Muscle layer of duodenum (tissue), 2 donors: ENCODE measurements at regions not wholly inside any gene's neighbourhood (a gene's known extent, or its start where the extent isn't known, plus 50 kb on each side); places are given as distances from the start of the nearest gene placed in this dataset.
"Not testable (repeated sequence)": the region's sequence is repeated elsewhere in the genome, so short reads cannot be mapped to it uniquely, and the experiment has no call there.

ENCODE experiments used
- H3K27ac ChIP-seq: one replicate; pipeline ENCODE4 v1.7.0; 2013; ENCODE audit warnings: mild to moderate bottlenecking, low read length
- H3K27me3 ChIP-seq: one replicate; pipeline ENCODE4 v1.7.0; 2013; ENCODE audit warnings: low read depth, mild to moderate bottlenecking, control low read depth, low read length
- H3K36me3 ChIP-seq, 2 donors: one replicate each; pipeline ENCODE4 v1.7.0; 2013; ENCODE audit warnings: low read length in 2 of 2, control low read depth in 1 of 2, mild to moderate bottlenecking in 1 of 2; ENCODE audit not compliant: insufficient read depth in 2 of 2, control insufficient read depth in 1 of 2
- H3K4me1 ChIP-seq, 2 donors: one replicate each; pipeline ENCODE4 v1.7.0; 2013; ENCODE audit warnings: low read length in 2 of 2, mild to moderate bottlenecking in 2 of 2, control low read depth in 1 of 2, moderate library complexity in 1 of 2; ENCODE audit not compliant: insufficient read depth in 2 of 2, control insufficient read depth in 1 of 2
- H3K4me3 ChIP-seq, 2 donors: one replicate each; pipeline ENCODE4 v1.7.0; 2013; ENCODE audit warnings: low read length in 2 of 2, low read depth in 1 of 2, mild to moderate bottlenecking in 1 of 2
- H3K9me3 ChIP-seq, 2 donors: one replicate each; pipeline ENCODE4 v1.7.0; 2013; ENCODE audit warnings: low read length in 2 of 2, control low read depth in 1 of 2, mild to moderate bottlenecking in 1 of 2; ENCODE audit not compliant: control insufficient read depth in 1 of 2
- donor health status: healthy.

DNA sequence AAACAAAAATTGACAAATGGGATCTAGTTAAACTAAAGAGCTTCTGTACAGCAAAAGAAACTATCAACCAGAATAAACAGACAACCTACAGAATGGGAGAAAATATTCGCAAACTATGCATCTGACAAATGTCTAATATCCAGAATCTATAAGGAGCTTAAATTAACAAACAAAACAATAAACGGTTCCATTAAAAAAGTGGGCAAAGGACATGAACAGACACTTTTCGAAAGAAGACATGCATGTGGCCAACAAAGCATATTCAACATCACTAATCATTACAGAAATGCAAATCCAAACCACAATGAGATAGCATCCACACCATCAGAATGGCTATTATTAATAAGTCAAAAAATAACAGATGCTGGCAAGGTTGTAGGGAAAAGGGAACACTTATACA is 50.5 kb upstream of the MED13L start:
- H3K27ac ChIP-seq, H3K27me3 ChIP-seq, H3K36me3 ChIP-seq, H3K4me1 ChIP-seq, H3K4me3 ChIP-seq, H3K9me3 ChIP-seq: not testable (repeated sequence)

DNA sequence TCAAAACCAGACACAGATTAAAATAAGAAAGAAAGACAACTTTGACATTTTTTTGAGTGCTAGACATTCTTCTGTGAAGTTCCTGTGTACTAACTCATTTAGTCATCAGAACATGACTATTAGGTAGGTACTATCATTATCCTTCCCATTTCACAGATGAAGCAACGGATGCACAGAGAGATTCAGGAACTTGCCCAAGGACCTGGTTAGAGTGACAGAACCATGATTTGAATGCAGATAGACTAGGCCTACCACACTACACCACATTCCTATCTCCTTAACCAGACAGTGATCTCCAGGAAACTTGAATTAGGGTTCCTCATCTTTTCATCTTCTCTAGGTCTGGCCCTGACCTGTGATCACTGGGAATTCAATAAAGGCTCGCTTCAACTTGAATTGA is 54.4 kb upstream of the MED13L start:
- no peaks in the 10 kb centered on the region for H3K36me3 ChIP-seq
- H3K9me3 ChIP-seq, result no peaks in the 10 kb centered on the region

DNA sequence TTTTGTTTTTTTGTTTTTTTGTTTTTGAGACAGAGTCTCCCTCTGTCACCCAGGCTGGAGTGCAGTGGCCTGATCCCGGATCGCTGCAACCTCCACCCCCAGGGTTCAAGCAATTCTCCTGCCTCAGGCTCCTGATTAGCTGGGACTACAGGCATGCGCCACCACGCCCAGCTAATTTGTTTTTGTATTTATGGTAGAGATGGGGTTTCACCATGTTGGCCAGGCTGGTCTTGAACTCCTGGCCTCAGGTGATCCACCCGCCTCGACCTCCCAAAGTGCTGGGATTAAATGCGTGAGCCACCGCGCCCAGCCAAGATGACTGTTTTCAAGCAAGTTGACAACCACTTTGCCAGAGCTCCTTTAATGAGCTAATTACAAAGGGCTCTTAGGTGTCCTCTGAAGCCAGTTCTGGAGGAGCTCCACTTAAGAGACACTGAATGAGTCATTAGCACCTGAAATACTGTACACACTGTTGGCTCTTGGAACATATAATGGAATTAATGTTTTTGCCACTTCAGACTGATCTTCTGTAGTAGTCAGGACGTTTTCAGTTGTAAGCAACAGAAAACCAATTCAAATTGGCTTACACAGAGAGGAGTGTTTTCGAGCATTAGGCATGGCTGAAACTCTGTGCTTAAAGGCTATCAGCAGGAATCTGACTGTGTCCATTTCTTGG is 55.4 kb upstream of the MED13L start:
- Histone ChIP-seq H3K27me3 (no peaks in the 10 kb centered on the region), H3K9me3 (no peaks in the 10 kb centered on the region), H3K4me3 (no peak overlapping the region), H3K27ac (no peak overlapping the region), H3K36me3 (no peaks in the 10 kb centered on the region), H3K4me1 (no peaks in the 10 kb centered on the region)

More for the DNA sequence above, 54.4 kb upstream of the MED13L start:
- Histone ChIP-seq H3K4me3 (no peak overlapping the region), H3K27ac (no peak overlapping the region), H3K27me3 (no peaks in the 10 kb centered on the region), H3K4me1 (no peaks in the 10 kb centered on the region)

DNA sequence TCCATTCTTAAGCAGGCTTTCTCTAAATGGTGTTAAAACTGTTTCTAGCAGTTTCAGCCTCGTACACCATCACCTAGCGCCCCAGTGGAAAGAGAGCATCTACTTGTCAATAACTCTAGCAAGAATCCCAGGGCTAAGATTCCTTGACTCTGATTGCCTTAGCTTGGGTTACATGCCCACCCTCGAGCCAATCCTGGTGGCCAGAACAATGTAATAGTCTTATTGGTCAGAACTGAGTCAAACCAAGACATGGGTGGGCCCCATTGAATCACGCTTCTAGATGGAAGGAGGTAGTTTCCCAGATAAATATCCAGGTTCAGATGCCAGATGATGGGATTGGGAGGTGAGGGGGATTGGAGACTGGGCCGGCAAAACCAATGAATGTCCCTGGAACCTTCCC is 55.9 kb upstream of the MED13L start:
- H3K27ac ChIP-seq, result no peak overlapping the region
- no peaks in the 10 kb centered on the region for H3K9me3 ChIP-seq
- H3K27me3 ChIP-seq, result no peaks in the 10 kb centered on the region
- H3K4me1 ChIP-seq, result no peaks in the 10 kb centered on the region
- no peaks in the 10 kb centered on the region for H3K36me3 ChIP-seq
- H3K4me3 ChIP-seq, result no peak overlapping the region

DNA sequence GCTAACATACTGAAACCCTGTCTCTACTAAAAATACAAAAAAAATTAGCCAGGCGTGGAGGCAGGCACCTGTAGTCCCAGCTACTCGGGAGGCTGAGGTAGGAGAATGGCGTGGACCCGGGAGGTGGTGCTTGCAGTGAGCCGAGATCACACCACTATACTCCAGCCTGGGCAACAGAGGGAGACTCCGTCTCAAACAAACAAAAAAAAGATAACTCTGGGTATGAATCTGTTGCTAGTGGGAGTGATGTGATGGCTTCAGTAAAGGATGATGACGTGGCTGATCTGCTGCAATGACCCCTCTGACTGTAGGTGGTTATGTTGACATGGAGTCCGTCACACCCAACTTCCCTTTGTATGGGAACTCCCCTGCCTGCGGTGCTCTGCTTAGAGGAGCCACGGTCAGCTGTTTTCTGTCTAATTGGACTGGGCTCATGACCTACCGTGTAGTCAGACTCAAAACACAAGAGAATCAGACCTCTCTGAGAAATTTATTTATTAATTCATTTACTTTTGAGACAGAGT is 59.1 kb upstream of the MED13L start:
- Histone ChIP-seq H3K9me3 (no peaks in the 10 kb centered on the region), H3K4me3 (no peak overlapping the region), H3K27me3 (no peaks in the 10 kb centered on the region), H3K36me3 (no peaks in the 10 kb centered on the region), H3K4me1 (no peaks in the 10 kb centered on the region), H3K27ac (no peak overlapping the region)

DNA sequence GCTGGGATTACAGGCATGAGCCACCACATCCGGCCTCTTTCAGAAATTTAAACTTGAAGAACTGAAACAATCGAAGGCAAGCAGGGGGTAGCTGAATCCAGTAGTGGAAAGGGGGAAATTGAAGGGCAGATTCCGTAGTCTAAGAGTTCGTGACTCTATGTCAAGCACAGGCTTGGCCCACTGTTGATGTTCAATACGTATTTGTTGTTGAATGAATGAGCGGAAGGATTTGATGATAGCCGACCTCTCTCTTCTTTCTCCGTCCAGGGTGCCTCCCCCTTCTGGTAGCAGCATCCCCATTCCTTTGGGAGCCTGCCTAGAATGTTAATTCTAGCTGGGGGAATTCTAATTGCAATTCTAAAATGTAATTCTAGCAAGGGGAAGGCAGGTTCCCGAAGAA is 59.8 kb upstream of the MED13L start:
- no peaks in the 10 kb centered on the region for H3K27me3 ChIP-seq
- no peak overlapping the region for H3K27ac ChIP-seq
- no peaks in the 10 kb centered on the region for H3K36me3 ChIP-seq
- no peaks in the 10 kb centered on the region for H3K9me3 ChIP-seq
- H3K4me3 ChIP-seq, result no peak overlapping the region
- H3K4me1 ChIP-seq, result no peaks in the 10 kb centered on the region

DNA sequence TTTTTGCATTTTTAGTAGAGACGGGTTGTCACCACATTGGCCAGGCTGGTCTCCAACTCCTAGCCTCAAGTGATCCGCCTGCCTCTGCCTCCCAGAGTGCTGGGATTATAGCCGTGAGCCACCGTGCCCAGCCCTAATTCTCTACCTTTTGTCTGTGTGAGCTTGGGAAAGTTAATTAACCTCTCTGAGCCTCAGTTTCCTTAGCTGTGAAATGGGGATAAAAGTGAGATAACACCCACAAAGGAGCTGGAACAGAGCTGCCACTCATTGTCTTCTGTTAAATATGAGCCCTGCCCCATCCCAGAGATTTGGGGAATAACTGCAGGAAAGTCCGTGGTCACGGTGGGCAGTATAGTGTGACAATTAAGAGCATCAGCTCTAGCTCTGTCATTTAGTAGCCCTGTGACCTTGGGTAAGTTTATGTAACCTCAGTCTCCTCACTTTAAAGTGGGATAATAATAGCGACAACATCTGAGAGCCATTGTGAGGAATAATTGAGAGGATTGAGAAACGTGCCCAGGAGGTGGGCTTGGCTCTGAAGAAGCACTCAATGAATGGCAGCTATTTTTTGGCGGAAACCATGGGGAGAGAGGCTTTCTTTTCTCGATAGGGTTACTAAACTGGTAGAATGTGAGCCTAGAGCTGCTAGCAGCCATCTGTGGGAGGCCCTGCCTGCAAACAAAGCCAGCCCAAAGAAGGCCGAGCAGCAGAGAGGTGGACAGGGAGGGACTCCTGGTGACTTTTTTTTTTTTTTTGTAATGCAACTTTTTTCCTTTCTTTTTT is 60.8 kb upstream of the MED13L start:
- Histone ChIP-seq H3K36me3 (no peaks in the 10 kb centered on the region), H3K27ac (no peak overlapping the region), H3K4me3 (no peak overlapping the region), H3K4me1 (no peaks in the 10 kb centered on the region), H3K9me3 (no peaks in the 10 kb centered on the region), H3K27me3 (no peaks in the 10 kb centered on the region)

DNA sequence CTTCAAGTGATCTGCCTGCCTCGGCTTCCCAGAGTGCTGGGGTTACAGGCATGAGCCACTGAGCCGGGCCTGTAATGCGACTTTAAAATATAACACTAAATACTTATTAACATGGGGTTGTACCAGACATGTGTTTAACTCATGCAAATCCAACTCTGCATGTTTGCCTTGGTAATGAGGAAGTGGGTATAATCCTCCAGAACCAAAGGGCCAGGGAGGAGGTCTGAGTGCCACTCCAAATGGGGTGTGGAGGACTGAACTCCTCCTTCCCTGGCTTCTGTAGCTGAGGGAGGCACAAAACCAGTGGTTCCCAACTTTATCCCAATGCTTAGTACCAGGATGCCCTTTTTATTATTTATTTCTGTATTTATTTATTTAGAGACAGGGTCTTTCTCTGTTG is 61.6 kb upstream of the MED13L start:
- Histone ChIP-seq H3K9me3 (no peaks in the 10 kb centered on the region), H3K4me1 (no peaks in the 10 kb centered on the region), H3K27me3 (no peaks in the 10 kb centered on the region), H3K27ac (no peak overlapping the region), H3K36me3 (no peaks in the 10 kb centered on the region), H3K4me3 (no peak overlapping the region)

DNA sequence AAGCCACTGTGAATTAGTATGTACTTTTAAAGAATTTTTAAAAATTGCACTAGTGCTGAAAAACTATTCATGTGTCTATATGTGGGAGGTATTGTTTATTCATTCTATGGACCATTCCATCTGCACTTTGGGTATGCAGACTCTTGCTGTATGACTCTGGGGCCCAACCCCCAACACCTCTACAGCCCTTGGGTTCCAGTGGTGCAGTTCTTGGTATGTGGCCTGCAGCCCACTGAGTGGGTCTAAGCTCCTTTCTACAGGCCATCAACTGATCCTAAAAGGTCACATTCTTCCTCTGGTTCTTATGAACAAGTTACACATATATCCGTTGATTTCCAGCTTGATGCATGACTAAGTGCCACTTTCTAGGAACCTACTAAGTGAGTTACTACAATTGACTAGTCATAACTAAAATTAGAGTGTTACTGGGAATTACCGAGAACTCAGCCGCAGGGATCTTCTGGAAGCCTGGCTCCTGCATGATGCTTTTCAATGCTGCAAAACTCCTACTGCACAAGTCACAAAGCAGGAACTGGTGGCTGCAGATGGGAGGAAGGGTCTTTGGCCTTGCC is 62.4 kb upstream of the MED13L start:
- H3K27ac ChIP-seq, result no peak overlapping the region
- no peaks in the 10 kb centered on the region for H3K4me1 ChIP-seq
- no peaks in the 10 kb centered on the region for H3K9me3 ChIP-seq
- no peak overlapping the region for H3K4me3 ChIP-seq
- no peaks in the 10 kb centered on the region for H3K36me3 ChIP-seq
- H3K27me3 ChIP-seq, result no peaks in the 10 kb centered on the region

DNA sequence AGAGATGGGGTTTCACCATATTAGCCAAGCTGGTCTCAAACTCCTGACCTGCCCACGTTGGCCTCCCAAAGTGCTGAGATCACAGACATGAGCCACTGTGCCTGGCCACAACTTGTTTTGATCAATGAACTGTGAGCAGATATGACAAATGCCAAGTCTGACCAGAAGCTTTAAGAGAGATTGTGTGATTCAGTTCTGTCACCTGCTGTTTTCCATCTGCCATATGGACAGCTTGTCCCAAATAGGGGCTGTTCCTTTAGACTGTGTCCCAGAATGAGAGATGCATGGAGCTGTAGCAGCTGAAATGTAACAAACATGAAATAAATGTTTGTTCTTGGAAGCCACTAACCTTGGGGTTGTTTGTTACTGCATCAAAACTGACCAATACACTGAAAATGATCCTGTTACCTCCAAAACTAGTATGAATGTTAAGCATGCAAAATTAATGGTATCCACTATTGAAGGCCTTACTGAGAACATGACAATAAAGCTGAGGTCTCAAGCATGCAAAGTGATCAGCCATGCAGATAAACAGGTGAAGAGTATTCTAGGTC is 65.9 kb upstream of the MED13L start:
- peaks cover 4 to 9% of the 10 kb centered on the region in 2 donors for H3K4me1 ChIP-seq
- H3K27me3 ChIP-seq, result no peaks in the 10 kb centered on the region
- H3K9me3 ChIP-seq, result no peaks in the 10 kb centered on the region
- H3K27ac ChIP-seq, result no peak overlapping the region
- H3K4me3 ChIP-seq, result no peak overlapping the region
- no peaks in the 10 kb centered on the region for H3K36me3 ChIP-seq

DNA sequence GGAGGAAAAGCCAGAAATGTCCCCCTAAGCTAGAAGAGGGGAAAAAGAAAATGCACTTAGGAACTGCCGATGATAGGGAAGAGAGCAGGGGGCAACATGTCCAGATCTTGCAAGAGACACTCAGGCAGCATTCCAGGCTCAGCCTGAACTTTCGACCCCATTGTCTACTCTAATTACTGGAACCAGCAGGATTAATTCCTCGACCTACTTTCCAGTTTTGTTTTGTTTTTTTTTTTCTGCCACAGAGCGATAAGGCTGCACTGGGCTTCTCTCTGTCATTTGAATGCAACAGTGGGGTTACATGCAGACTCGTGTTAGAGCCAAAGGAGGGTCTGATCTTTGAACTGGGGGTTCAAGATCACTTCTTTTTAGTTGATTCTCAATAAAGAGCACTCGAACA is 68.7 kb upstream of the MED13L start:
- H3K4me1 ChIP-seq, result peaks cover 4 to 9% of the 10 kb centered on the region in 2 donors
- no peak overlapping the region for H3K27ac ChIP-seq
- no peaks in the 10 kb centered on the region for H3K9me3 ChIP-seq
- no peaks in the 10 kb centered on the region for H3K27me3 ChIP-seq
- H3K4me3 ChIP-seq, result no peak overlapping the region
- no peaks in the 10 kb centered on the region for H3K36me3 ChIP-seq
